ENCODE measurements at regions not wholly inside any gene's neighbourhood (a gene's known extent, or its start where the extent isn't known, plus 50 kb on each side); places are given as distances from the start of the nearest gene placed in this dataset.
A peak's percentile ranks its signal among the peaks of the same experiment; 100 is the strongest.

GRCh38 chr2:223701761-223702160, 99.6 kb upstream of the SCG2 start:
- DNase-seq = no peak

- no peak for DNase-seq
Measured at GRCh38 chr2:223700221-223700620, 98.1 kb upstream of the SCG2 start.

GRCh38 chr2:223697892-223698645, 95.9 kb upstream of the SCG2 start:
- DNase-seq = no peak

GRCh38 chr2:223697316-223697891, 95.2 kb upstream of the SCG2 start:
- DNase-seq = no peak

GRCh38 chr2:223696719-223697118, 94.6 kb upstream of the SCG2 start:
- DNase-seq = peak; percentile 90

- no peak for DNase-seq
Measured at GRCh38 chr2:223692191-223692947, 90.2 kb upstream of the SCG2 start.

GRCh38 chr2:223688094-223688835, 86.1 kb upstream of the SCG2 start:
- no peak for DNase-seq

- DNase-seq = no peak
Measured at GRCh38 chr2:223681125-223681524, 79.0 kb upstream of the SCG2 start.

- DNase-seq = no peak
Measured at GRCh38 chr2:223674998-223675609, 72.9 kb upstream of the SCG2 start.

- DNase-seq = no peak
Measured at GRCh38 chr2:223669453-223670225, 67.5 kb upstream of the SCG2 start.

- no peak for DNase-seq
Measured at GRCh38 chr2:223668302-223668998, 66.3 kb upstream of the SCG2 start.

- no peak for DNase-seq
Measured at GRCh38 chr2:223654384-223654915, 52.3 kb upstream of the SCG2 start.

GRCh38 chr2:223652902-223653301, 50.7 kb upstream of the SCG2 start:
- no peak for DNase-seq

GRCh38 chr2:223652122-223652521, 50.0 kb upstream of the SCG2 start:
- no peak for DNase-seq
